WTC11 (cell line): ENCODE measurements at regions not wholly inside any gene's neighbourhood (a gene's known extent, or its start where the extent isn't known, plus 50 kb on each side); places are given as distances from the start of the nearest gene placed in this dataset.
A peak's percentile ranks its signal among the peaks of the same experiment; 100 is the strongest.

Experiments
- ATAC-seq: fragments of 200-7000 bp; cut with Tn5 transposase; 2 replicates; pipeline ENCODE4 v1.10.0; 2021; ENCODE audit warnings: mild to moderate bottlenecking, moderate library complexity
- CTCF ChIA-PET: fragments of 300-600 bp; sonication (Branson Sonifier 250); formaldehyde crosslinking; loops from one replicate; lab custom pipeline; 2021; ENCODE audit warnings: antibody characterized with exemption; lab: Charles Lee
- POLR2A ChIA-PET: fragments of 350-600 bp; sonication (Branson Sonifier 250); formaldehyde crosslinking; loops from one replicate; lab custom pipeline; 2021; ENCODE audit warnings: antibody characterized with exemption; lab: Charles Lee
- DNase-seq: peaks from one replicate; pipeline ENCODE4 v3.0.0; 2021; ENCODE audit warnings: low spot score
- H3K27ac Mint-ChIP-seq: 2 replicates; pipeline ENCODE4 v1.8.0; 2021; ENCODE audit warnings: mixed read lengths
- H3K27me3 Mint-ChIP-seq: 2 replicates; pipeline ENCODE4 v1.8.0; 2021; ENCODE audit warnings: low read depth, mild to moderate bottlenecking, moderate library complexity, mixed read lengths
- H3K36me3 Mint-ChIP-seq: 2 replicates; pipeline ENCODE4 v1.8.0; 2021; ENCODE audit warnings: mixed read lengths
- H3K4me1 Mint-ChIP-seq: 2 replicates; pipeline ENCODE4 v1.8.0; 2022; ENCODE audit warnings: mixed read lengths
- H3K4me3 Mint-ChIP-seq: 2 replicates; pipeline ENCODE4 v1.8.0; 2021; ENCODE audit warnings: mild to moderate bottlenecking, moderate library complexity, mixed read lengths
- H3K9me3 Mint-ChIP-seq: 2 replicates; pipeline ENCODE4 v1.8.0; 2021; ENCODE audit warnings: mixed read lengths
- AR ChIP-seq: fragments of 250-450 bp; sonication (Bioruptor Pico); IDR thresholded peaks from 2 replicates; pipeline ENCODE4 v1.9.0; 2021; ENCODE audit warnings: mild to moderate bottlenecking
- EMX1 ChIP-seq: fragments of 250-450 bp; sonication (Bioruptor Pico); IDR thresholded peaks from 2 replicates; pipeline ENCODE4 v1.8.0; 2021; ENCODE audit warnings: mild to moderate bottlenecking
- GABPB1 ChIP-seq: sonication (generic); formaldehyde crosslinking; IDR thresholded peaks from 2 replicates; pipeline ENCODE4 v1.8.1; 2023; ENCODE audit warnings: mild to moderate bottlenecking, missing genetic modification reagents
- GRHL2 ChIP-seq: fragments of 250-450 bp; sonication (Bioruptor Pico); IDR thresholded peaks from 2 replicates; pipeline ENCODE4 v1.8.0; 2022; ENCODE audit warnings: mild to moderate bottlenecking, moderate library complexity; ENCODE audit not compliant: insufficient replicate concordance, severe bottlenecking
- IRF1 ChIP-seq: sonication (generic); formaldehyde crosslinking; IDR thresholded peaks from 2 replicates; pipeline ENCODE4 v1.8.0; 2023; ENCODE audit warnings: missing genetic modification reagents
- MLX ChIP-seq: sonication (generic); formaldehyde crosslinking; IDR thresholded peaks from 2 replicates; pipeline ENCODE4 v1.8.1; 2023; ENCODE audit warnings: mild to moderate bottlenecking, missing genetic modification reagents, moderate library complexity
- MYBL2 ChIP-seq: sonication (generic); formaldehyde crosslinking; IDR thresholded peaks from 2 replicates; pipeline ENCODE4 v1.8.1; 2023; ENCODE audit warnings: mild to moderate bottlenecking, moderate library complexity, missing genetic modification reagents
- NR3C1 ChIP-seq: sonication (generic); formaldehyde crosslinking; conservative IDR thresholded peaks from 2 replicates; pipeline ENCODE4 v1.8.1; 2023; ENCODE audit warnings: low read depth, mild to moderate bottlenecking, missing genetic modification reagents
- TCF7 ChIP-seq: sonication (generic); formaldehyde crosslinking; IDR thresholded peaks from 2 replicates; pipeline ENCODE4 v1.8.0; 2022; ENCODE audit warnings: mild to moderate bottlenecking, low read depth, missing genetic modification reagents, moderate library complexity
- TP53 ChIP-seq: sonication (generic); formaldehyde crosslinking; IDR thresholded peaks from 2 replicates; pipeline ENCODE4 v1.8.1; 2023; ENCODE audit warnings: mild to moderate bottlenecking, missing genetic modification reagents
- ZNF219 ChIP-seq: sonication (generic); formaldehyde crosslinking; IDR thresholded peaks from 2 replicates; pipeline ENCODE4 v1.8.0; 2023; ENCODE audit warnings: missing genetic modification reagents, mild to moderate bottlenecking, borderline replicate concordance
- ZNF281 ChIP-seq: sonication (generic); formaldehyde crosslinking; IDR thresholded peaks from 2 replicates; pipeline ENCODE4 v1.8.0; 2023; ENCODE audit warnings: mild to moderate bottlenecking, missing genetic modification reagents
- ZNF317 ChIP-seq: sonication (generic); formaldehyde crosslinking; IDR thresholded peaks from 2 replicates; pipeline ENCODE4 v1.8.1; 2023; ENCODE audit warnings: low read depth, mild to moderate bottlenecking, moderate library complexity, missing genetic modification reagents, borderline replicate concordance
- ZNF512 ChIP-seq: sonication (generic); formaldehyde crosslinking; IDR thresholded peaks from 2 replicates; pipeline ENCODE4 v1.8.1; 2022; ENCODE audit warnings: missing genetic modification reagents, borderline replicate concordance
- TF ChIP-seq, protein P1 (sequence below): sonication (generic); formaldehyde crosslinking; IDR thresholded peaks from 2 replicates; pipeline ENCODE4 v1.8.1; 2023; ENCODE audit warnings: mild to moderate bottlenecking, missing genetic modification reagents
- TF ChIP-seq, protein P2 (sequence below): sonication (generic); formaldehyde crosslinking; IDR thresholded peaks from 2 replicates; pipeline ENCODE4 v1.8.0; 2022; ENCODE audit warnings: mild to moderate bottlenecking, missing genetic modification reagents
- TF ChIP-seq, protein P3 (sequence below): sonication (generic); formaldehyde crosslinking; conservative IDR thresholded peaks from 2 replicates; pipeline ENCODE4 v1.8.1; 2023; ENCODE audit warnings: mild to moderate bottlenecking, low read depth, missing genetic modification reagents, moderate library complexity
- TF ChIP-seq, protein P4 (sequence below): sonication (generic); formaldehyde crosslinking; IDR thresholded peaks from 2 replicates; pipeline ENCODE4 v1.8.1; 2022; ENCODE audit warnings: mild to moderate bottlenecking, moderate library complexity, missing genetic modification reagents
- TF ChIP-seq, protein P5 (sequence below): sonication (generic); formaldehyde crosslinking; IDR thresholded peaks from 2 replicates; pipeline ENCODE4 v1.8.1; 2022; ENCODE audit warnings: low read depth, missing genetic modification reagents, borderline replicate concordance

DNA sequence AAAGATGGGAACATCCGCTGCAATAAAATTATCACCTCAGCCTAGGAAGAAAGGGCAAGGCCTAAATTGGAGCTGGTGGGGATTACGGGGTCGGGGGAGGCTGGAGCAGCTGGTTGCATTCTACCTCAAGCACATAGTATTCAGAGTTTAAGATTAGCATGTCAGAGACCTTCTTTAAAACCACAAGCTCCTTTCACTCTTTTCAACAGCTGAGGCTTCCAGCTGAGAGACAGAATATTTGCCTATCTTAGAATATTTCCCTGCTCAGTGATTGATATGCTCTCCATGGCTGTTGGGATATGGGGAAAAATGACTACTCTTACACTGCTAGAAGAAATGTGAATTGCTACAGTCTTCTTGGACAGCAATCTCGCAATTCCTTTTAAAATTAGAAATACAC lies 248.6 kb downstream of the TBX15 start:
- ChIA-PET CTCF (interaction anchor here (1.0 kb wide), 1 partner anchor 516 kb away, joined by 3 read pairs; no protein-coding TSS in a partner anchor), POLR2A (no interaction called here)
- Mint-ChIP-seq H3K27ac (no peak overlapping the region), H3K27me3 (no peaks in the 10 kb centered on the region), H3K4me1 (peaks cover 21% of the 10 kb centered on the region), H3K9me3 (peaks cover 11% of the 10 kb centered on the region)
- peak; percentile 95 for ATAC-seq
- no peak for TF ChIP-seq ZNF317 (CRISPR knock-in tag)
- TF ChIP-seq MYBL2 (CRISPR knock-in tag), result no peak
- TF ChIP-seq NR3C1, result no peak
- TF ChIP-seq, protein P1, sequence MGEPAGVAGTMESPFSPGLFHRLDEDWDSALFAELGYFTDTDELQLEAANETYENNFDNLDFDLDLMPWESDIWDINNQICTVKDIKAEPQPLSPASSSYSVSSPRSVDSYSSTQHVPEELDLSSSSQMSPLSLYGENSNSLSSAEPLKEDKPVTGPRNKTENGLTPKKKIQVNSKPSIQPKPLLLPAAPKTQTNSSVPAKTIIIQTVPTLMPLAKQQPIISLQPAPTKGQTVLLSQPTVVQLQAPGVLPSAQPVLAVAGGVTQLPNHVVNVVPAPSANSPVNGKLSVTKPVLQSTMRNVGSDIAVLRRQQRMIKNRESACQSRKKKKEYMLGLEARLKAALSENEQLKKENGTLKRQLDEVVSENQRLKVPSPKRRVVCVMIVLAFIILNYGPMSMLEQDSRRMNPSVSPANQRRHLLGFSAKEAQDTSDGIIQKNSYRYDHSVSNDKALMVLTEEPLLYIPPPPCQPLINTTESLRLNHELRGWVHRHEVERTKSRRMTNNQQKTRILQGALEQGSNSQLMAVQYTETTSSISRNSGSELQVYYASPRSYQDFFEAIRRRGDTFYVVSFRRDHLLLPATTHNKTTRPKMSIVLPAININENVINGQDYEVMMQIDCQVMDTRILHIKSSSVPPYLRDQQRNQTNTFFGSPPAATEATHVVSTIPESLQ (CRISPR knock-in tag), result no peak
- no peak for TF ChIP-seq ZNF512 (CRISPR knock-in tag)
- no peak for TF ChIP-seq MLX (CRISPR knock-in tag)
- TF ChIP-seq IRF1 (CRISPR knock-in tag), result no peak
- no peak for TF ChIP-seq ZNF281 (CRISPR knock-in tag)
- no peak for TF ChIP-seq GABPB1 (CRISPR knock-in tag)
- no peak for TF ChIP-seq EMX1
- TF ChIP-seq TCF7, result no peak
- TF ChIP-seq, protein P2, sequence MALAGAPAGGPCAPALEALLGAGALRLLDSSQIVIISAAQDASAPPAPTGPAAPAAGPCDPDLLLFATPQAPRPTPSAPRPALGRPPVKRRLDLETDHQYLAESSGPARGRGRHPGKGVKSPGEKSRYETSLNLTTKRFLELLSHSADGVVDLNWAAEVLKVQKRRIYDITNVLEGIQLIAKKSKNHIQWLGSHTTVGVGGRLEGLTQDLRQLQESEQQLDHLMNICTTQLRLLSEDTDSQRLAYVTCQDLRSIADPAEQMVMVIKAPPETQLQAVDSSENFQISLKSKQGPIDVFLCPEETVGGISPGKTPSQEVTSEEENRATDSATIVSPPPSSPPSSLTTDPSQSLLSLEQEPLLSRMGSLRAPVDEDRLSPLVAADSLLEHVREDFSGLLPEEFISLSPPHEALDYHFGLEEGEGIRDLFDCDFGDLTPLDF (CRISPR knock-in tag), result no peak
- no peak for TF ChIP-seq AR (CRISPR knock-in tag)
- TF ChIP-seq, protein P3, sequence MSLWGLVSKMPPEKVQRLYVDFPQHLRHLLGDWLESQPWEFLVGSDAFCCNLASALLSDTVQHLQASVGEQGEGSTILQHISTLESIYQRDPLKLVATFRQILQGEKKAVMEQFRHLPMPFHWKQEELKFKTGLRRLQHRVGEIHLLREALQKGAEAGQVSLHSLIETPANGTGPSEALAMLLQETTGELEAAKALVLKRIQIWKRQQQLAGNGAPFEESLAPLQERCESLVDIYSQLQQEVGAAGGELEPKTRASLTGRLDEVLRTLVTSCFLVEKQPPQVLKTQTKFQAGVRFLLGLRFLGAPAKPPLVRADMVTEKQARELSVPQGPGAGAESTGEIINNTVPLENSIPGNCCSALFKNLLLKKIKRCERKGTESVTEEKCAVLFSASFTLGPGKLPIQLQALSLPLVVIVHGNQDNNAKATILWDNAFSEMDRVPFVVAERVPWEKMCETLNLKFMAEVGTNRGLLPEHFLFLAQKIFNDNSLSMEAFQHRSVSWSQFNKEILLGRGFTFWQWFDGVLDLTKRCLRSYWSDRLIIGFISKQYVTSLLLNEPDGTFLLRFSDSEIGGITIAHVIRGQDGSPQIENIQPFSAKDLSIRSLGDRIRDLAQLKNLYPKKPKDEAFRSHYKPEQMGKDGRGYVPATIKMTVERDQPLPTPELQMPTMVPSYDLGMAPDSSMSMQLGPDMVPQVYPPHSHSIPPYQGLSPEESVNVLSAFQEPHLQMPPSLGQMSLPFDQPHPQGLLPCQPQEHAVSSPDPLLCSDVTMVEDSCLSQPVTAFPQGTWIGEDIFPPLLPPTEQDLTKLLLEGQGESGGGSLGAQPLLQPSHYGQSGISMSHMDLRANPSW (CRISPR knock-in tag), result no peak
- TF ChIP-seq, protein P4, sequence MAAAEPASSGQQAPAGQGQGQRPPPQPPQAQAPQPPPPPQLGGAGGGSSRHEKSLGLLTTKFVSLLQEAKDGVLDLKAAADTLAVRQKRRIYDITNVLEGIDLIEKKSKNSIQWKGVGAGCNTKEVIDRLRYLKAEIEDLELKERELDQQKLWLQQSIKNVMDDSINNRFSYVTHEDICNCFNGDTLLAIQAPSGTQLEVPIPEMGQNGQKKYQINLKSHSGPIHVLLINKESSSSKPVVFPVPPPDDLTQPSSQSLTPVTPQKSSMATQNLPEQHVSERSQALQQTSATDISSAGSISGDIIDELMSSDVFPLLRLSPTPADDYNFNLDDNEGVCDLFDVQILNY, result no peak
- no peak for TF ChIP-seq TP53
- no peak for TF ChIP-seq ZNF219 (CRISPR knock-in tag)
- TF ChIP-seq, protein P5, sequence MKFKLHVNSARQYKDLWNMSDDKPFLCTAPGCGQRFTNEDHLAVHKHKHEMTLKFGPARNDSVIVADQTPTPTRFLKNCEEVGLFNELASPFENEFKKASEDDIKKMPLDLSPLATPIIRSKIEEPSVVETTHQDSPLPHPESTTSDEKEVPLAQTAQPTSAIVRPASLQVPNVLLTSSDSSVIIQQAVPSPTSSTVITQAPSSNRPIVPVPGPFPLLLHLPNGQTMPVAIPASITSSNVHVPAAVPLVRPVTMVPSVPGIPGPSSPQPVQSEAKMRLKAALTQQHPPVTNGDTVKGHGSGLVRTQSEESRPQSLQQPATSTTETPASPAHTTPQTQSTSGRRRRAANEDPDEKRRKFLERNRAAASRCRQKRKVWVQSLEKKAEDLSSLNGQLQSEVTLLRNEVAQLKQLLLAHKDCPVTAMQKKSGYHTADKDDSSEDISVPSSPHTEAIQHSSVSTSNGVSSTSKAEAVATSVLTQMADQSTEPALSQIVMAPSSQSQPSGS (CRISPR knock-in tag), result no peak
- no peak for TF ChIP-seq GRHL2
- TF ChIP-seq, all 79 proteins: peak for 0
- Mint-ChIP-seq H3K36me3 (no peaks in the 10 kb centered on the region), H3K4me3 (no peak overlapping the region)
- peak; percentile 17 for DNase-seq
